GM18867 (cell line): ENCODE measurements at regions not wholly inside any gene's neighbourhood (a gene's known extent, or its start where the extent isn't known, plus 50 kb on each side); places are given as distances from the start of the nearest gene placed in this dataset.

Experiments used
- ATAC-seq: cut with Tn5 transposase; IDR thresholded peaks from one replicate; pipeline ENCODE4 v1.9.1; 2021; ENCODE audit warnings: mild to moderate bottlenecking, moderate library complexity; ENCODE audit not compliant: unreplicated experiment

GRCh38 chr4:136458326-136458725 is 1074.0 kb downstream of the PCDH18 start:
- ATAC-seq: no peak

- no peak for ATAC-seq
Observed at GRCh38 chr4:136457577-136457976, 1074.7 kb downstream of the PCDH18 start.

GRCh38 chr4:136457004-136457403 is 1075.3 kb downstream of the PCDH18 start:
- no peak for ATAC-seq

- no peak for ATAC-seq
Observed at GRCh38 chr4:136443006-136443405, 1089.3 kb downstream of the PCDH18 start.

- no peak for ATAC-seq
Observed at GRCh38 chr4:136442447-136442846, 1089.8 kb downstream of the PCDH18 start.

- ATAC-seq: no peak
Observed at GRCh38 chr4:136441629-136442282, 1090.5 kb downstream of the PCDH18 start.

GRCh38 chr4:136438645-136439044 is 1093.6 kb downstream of the PCDH18 start:
- ATAC-seq: no peak

- no peak for ATAC-seq
Observed at GRCh38 chr4:136424052-136424451, 1108.2 kb downstream of the PCDH18 start.

- ATAC-seq: no peak
Observed at GRCh38 chr4:136414981-136415380, 1117.3 kb downstream of the PCDH18 start.

GRCh38 chr4:136412708-136413107 is 1119.6 kb downstream of the PCDH18 start:
- ATAC-seq: no peak

GRCh38 chr4:136400829-136401228 is 1131.5 kb downstream of the PCDH18 start:
- ATAC-seq: no peak

GRCh38 chr4:136395212-136395722 is 1137.0 kb downstream of the PCDH18 start:
- ATAC-seq: no peak

GRCh38 chr4:136392576-136392975 is 1139.7 kb downstream of the PCDH18 start:
- ATAC-seq: no peak

GRCh38 chr4:136390824-136391223 is 1141.5 kb downstream of the PCDH18 start:
- ATAC-seq: no peak

- ATAC-seq: no peak
Observed at GRCh38 chr4:136383082-136383481, 1149.2 kb downstream of the PCDH18 start.

GRCh38 chr4:136371231-136371630 is 1161.1 kb downstream of the PCDH18 start:
- no peak for ATAC-seq

- no peak for ATAC-seq
Observed at GRCh38 chr4:136369073-136369472, 1163.2 kb downstream of the PCDH18 start.

GRCh38 chr4:136357556-136357955 is 1174.7 kb downstream of the PCDH18 start:
- ATAC-seq: no peak

- no peak for ATAC-seq
Observed at GRCh38 chr4:136355970-136356369, 1176.3 kb downstream of the PCDH18 start.

GRCh38 chr4:136343340-136343739 is 1189.0 kb downstream of the PCDH18 start:
- no peak for ATAC-seq

GRCh38 chr4:136342666-136343065 is 1189.6 kb downstream of the PCDH18 start:
- ATAC-seq: no peak

- no peak for ATAC-seq
Observed at GRCh38 chr4:136337216-136337615, 1195.1 kb downstream of the PCDH18 start.

GRCh38 chr4:136336479-136336878 is 1195.8 kb downstream of the PCDH18 start:
- no peak for ATAC-seq
